ENCODE measurements at regions not wholly inside any gene's neighbourhood (a gene's known extent, or its start where the extent isn't known, plus 50 kb on each side); places are given as distances from the start of the nearest gene placed in this dataset.

DNA sequence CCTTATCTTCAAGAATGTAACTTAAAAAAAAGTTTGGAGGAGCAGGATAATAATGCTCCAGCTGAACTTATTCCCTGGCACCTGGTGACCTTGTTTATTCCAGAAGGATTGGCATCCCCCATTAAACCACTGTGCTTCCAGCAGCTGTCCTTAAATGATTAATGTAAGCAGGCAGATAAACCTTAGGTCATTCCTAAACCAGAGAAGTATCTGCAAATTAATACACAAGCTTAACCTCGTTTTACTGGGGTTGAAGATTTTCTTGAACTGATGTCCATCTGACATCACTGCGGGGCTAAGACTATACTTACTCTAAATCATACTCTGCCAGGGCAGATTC, 116.1 kb upstream of the PALS2 start:
- TF ChIP-seq SNAI2 (CRISPR knock-in tag; IDR thresholded peaks at IDR 0.05) (no peak; the same call in 1 of the 2 replicates), RARB (CRISPR knock-in tag; IDR thresholded peaks at IDR 0.05) (no peak)
- no peak for ATAC-seq

DNA sequence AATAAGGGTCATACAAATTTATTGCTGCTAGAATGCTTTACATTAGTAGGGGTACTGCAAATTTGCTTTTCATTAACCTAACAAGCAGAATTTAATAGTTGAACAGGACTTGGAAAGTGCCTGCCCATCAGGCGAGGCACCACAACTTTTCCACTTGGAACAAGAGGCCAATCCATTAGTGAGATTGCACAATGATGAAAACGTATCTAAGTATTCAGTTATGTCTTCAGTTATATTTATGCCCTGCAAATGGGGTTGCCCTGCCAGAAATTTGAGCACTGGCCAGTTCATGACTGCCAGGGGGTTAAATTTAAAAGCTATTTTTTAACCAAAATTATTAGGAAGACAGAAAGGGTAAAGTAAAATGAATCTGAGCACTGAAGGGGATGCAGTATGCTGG, 111.1 kb upstream of the PALS2 start:
- no peak for TF ChIP-seq ZC3H10 (CRISPR knock-in tag; IDR thresholded peaks at IDR 0.05)
- TF ChIP-seq ZFP30 (CRISPR knock-in tag; IDR thresholded peaks at IDR 0.05) = no peak
- no peak for TF ChIP-seq ZNF565 (CRISPR knock-in tag; conservative IDR thresholded peaks at IDR 0.05; ENCODE audit: low read depth)
- TF ChIP-seq TOX (CRISPR knock-in tag; IDR thresholded peaks at IDR 0.05; ENCODE audit: borderline replicate concordance) = no peak
- no peak for TF ChIP-seq CSDC2 (CRISPR knock-in tag; IDR thresholded peaks at IDR 0.05)
- TF ChIP-seq ISL1 (CRISPR knock-in tag; IDR thresholded peaks at IDR 0.05) = no peak
- TF ChIP-seq, protein P1, sequence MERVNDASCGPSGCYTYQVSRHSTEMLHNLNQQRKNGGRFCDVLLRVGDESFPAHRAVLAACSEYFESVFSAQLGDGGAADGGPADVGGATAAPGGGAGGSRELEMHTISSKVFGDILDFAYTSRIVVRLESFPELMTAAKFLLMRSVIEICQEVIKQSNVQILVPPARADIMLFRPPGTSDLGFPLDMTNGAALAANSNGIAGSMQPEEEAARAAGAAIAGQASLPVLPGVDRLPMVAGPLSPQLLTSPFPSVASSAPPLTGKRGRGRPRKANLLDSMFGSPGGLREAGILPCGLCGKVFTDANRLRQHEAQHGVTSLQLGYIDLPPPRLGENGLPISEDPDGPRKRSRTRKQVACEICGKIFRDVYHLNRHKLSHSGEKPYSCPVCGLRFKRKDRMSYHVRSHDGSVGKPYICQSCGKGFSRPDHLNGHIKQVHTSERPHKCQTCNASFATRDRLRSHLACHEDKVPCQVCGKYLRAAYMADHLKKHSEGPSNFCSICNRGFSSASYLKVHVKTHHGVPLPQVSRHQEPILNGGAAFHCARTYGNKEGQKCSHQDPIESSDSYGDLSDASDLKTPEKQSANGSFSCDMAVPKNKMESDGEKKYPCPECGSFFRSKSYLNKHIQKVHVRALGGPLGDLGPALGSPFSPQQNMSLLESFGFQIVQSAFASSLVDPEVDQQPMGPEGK (CRISPR knock-in tag; IDR thresholded peaks at IDR 0.05; ENCODE audit: borderline replicate concordance) = no peak
- TF ChIP-seq ZNF8 (CRISPR knock-in tag; IDR thresholded peaks at IDR 0.05) = no peak
- no peak for ATAC-seq

DNA sequence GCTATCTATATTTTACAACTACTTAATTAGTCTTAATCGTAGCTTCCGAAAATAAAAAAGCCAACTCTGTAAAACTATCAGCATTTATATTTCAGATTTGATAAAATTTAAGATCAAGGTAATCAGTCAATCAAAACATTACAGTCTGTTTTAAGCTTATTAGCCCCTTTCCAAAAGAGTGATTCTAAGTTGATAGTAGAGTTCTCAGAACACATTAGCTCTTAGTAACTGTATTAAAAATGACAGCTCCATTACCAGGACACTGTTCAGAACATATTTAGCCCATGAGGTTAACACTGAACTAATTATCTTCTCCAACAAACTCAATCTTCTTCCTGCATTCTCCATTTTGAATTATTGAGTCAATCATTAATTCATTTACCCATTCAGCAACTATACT, 110.3 kb upstream of the PALS2 start:
- no peak for TF ChIP-seq ZNF70 (CRISPR knock-in tag; IDR thresholded peaks at IDR 0.05)
- TF ChIP-seq, protein P2, sequence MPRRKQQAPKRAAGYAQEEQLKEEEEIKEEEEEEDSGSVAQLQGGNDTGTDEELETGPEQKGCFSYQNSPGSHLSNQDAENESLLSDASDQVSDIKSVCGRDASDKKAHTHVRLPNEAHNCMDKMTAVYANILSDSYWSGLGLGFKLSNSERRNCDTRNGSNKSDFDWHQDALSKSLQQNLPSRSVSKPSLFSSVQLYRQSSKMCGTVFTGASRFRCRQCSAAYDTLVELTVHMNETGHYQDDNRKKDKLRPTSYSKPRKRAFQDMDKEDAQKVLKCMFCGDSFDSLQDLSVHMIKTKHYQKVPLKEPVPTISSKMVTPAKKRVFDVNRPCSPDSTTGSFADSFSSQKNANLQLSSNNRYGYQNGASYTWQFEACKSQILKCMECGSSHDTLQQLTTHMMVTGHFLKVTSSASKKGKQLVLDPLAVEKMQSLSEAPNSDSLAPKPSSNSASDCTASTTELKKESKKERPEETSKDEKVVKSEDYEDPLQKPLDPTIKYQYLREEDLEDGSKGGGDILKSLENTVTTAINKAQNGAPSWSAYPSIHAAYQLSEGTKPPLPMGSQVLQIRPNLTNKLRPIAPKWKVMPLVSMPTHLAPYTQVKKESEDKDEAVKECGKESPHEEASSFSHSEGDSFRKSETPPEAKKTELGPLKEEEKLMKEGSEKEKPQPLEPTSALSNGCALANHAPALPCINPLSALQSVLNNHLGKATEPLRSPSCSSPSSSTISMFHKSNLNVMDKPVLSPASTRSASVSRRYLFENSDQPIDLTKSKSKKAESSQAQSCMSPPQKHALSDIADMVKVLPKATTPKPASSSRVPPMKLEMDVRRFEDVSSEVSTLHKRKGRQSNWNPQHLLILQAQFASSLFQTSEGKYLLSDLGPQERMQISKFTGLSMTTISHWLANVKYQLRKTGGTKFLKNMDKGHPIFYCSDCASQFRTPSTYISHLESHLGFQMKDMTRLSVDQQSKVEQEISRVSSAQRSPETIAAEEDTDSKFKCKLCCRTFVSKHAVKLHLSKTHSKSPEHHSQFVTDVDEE (CRISPR knock-in tag; IDR thresholded peaks at IDR 0.05) = peak; percentile 21; the same call in 1 of the 2 replicates
- no peak for TF ChIP-seq PPARA (CRISPR knock-in tag; IDR thresholded peaks at IDR 0.05; ENCODE audit: borderline replicate concordance)
- no peak for TF ChIP-seq SNAI2 (CRISPR knock-in tag; IDR thresholded peaks at IDR 0.05)
- TF ChIP-seq ISL1 (CRISPR knock-in tag; IDR thresholded peaks at IDR 0.05) = peak; percentile 83
- TF ChIP-seq RARB (CRISPR knock-in tag; IDR thresholded peaks at IDR 0.05) = no peak
- TF ChIP-seq ZNF565 (CRISPR knock-in tag; conservative IDR thresholded peaks at IDR 0.05; ENCODE audit: low read depth) = no peak
- TF ChIP-seq TCF4 (CRISPR knock-in tag; IDR thresholded peaks at IDR 0.05; ENCODE audit: borderline replicate concordance) = peak; percentile 56
- TF ChIP-seq ESRRG (CRISPR knock-in tag; IDR thresholded peaks at IDR 0.05) = no peak
- TF ChIP-seq, protein P3, sequence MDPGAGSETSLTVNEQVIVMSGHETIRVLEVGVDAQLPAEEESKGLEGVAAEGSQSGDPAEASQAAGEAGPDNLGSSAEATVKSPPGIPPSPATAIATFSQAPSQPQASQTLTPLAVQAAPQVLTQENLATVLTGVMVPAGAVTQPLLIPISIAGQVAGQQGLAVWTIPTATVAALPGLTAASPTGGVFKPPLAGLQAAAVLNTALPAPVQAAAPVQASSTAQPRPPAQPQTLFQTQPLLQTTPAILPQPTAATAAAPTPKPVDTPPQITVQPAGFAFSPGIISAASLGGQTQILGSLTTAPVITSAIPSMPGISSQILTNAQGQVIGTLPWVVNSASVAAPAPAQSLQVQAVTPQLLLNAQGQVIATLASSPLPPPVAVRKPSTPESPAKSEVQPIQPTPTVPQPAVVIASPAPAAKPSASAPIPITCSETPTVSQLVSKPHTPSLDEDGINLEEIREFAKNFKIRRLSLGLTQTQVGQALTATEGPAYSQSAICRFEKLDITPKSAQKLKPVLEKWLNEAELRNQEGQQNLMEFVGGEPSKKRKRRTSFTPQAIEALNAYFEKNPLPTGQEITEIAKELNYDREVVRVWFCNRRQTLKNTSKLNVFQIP (CRISPR knock-in tag; IDR thresholded peaks at IDR 0.05; ENCODE audit: borderline replicate concordance, low read depth) = no peak
- no peak for TF ChIP-seq ARNTL (CRISPR knock-in tag; IDR thresholded peaks at IDR 0.05; ENCODE audit: borderline replicate concordance, low read depth)
- ATAC-seq = no peak

DNA sequence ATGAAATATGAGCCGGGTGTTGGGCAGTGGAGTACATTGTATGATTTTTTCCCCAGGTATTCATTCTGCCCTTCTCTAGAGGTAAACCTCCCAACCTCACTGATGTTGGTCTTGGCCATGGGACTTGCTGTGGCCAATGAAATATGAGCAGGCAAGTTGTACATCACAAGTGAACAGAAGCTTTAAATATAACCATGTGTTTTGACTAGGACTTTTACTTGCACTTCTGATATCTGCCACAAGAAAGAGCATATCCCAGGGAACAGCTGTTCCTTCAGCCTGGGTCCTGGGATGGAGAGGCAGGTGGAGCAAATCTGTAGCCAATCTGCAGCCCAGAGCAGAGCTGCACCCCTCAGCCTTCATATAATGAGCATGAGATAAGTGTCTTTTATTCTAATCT, 109.8 kb upstream of the PALS2 start:
- TF ChIP-seq BACH2 (CRISPR knock-in tag; IDR thresholded peaks at IDR 0.05; ENCODE audit: borderline replicate concordance) (no peak), ZNF70 (CRISPR knock-in tag; IDR thresholded peaks at IDR 0.05) (no peak), ZFP30 (CRISPR knock-in tag; IDR thresholded peaks at IDR 0.05) (no peak), ZC3H10 (CRISPR knock-in tag; IDR thresholded peaks at IDR 0.05) (no peak), ISL1 (CRISPR knock-in tag; IDR thresholded peaks at IDR 0.05) (no peak), ZFP3 (CRISPR knock-in tag; IDR thresholded peaks at IDR 0.05) (no peak), TCF4 (CRISPR knock-in tag; IDR thresholded peaks at IDR 0.05; ENCODE audit: borderline replicate concordance) (no peak), ZNF565 (CRISPR knock-in tag; conservative IDR thresholded peaks at IDR 0.05; ENCODE audit: low read depth) (no peak)
- TF ChIP-seq, protein P4, sequence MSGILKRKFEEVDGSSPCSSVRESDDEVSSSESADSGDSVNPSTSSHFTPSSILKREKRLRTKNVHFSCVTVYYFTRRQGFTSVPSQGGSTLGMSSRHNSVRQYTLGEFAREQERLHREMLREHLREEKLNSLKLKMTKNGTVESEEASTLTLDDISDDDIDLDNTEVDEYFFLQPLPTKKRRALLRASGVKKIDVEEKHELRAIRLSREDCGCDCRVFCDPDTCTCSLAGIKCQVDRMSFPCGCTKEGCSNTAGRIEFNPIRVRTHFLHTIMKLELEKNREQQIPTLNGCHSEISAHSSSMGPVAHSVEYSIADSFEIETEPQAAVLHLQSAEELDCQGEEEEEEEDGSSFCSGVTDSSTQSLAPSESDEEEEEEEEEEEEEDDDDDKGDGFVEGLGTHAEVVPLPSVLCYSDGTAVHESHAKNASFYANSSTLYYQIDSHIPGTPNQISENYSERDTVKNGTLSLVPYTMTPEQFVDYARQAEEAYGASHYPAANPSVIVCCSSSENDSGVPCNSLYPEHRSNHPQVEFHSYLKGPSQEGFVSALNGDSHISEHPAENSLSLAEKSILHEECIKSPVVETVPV (CRISPR knock-in tag; IDR thresholded peaks at IDR 0.05) = no peak
- ATAC-seq = peak; percentile 33; the same call in 1 of the 3 replicates
